Lung (tissue), 11 donors: ENCODE measurements at regions not wholly inside any gene's neighbourhood (a gene's known extent, or its start where the extent isn't known, plus 50 kb on each side); places are given as distances from the start of the nearest gene placed in this dataset.
"Not testable (repeated sequence)": the region's sequence is repeated elsewhere in the genome, so short reads cannot be mapped to it uniquely, and the experiment has no call there.

Experiments used
- ATAC-seq: fragments of 200-7000 bp; cut with Tn5 transposase; one replicate; pipeline ENCODE4 v1.9.1; 2020; ENCODE audit warnings: moderate number of reproducible peaks; ENCODE audit not compliant: insufficient read depth, low FRiP score
- DNase-seq, 3 donors: peaks; one replicate each; pipeline ENCODE4 v3.0.0-alpha.2; 2013 to 2017
- H3K27ac ChIP-seq, 2 donors: one replicate each; pipeline ENCODE4 v1.5.1; 2013; ENCODE audit warnings: mild to moderate bottlenecking in 2 of 2, moderate library complexity in 2 of 2, control low read depth in 1 of 2, inconsistent platforms in 1 of 2, low read depth in 1 of 2, low read length in 1 of 2
- H3K27me3 ChIP-seq, 3 donors: one replicate each; pipeline ENCODE4 v1.5.1; 2013; ENCODE audit warnings: low read length in 2 of 3; ENCODE audit not compliant: control insufficient read depth in 3 of 3, insufficient read depth in 3 of 3
- H3K36me3 ChIP-seq, 4 donors: one replicate each; pipeline ENCODE4 v1.5.1; 2013; ENCODE audit warnings: low read length in 4 of 4, mild to moderate bottlenecking in 1 of 4, moderate library complexity in 1 of 4; ENCODE audit not compliant: control insufficient read depth in 4 of 4, insufficient read depth in 4 of 4
- H3K4me1 ChIP-seq, 5 donors: one replicate each; pipeline ENCODE4 v1.5.1; 2013; ENCODE audit warnings: low read length in 5 of 5, mild to moderate bottlenecking in 2 of 5, moderate library complexity in 1 of 5; ENCODE audit not compliant: control insufficient read depth in 5 of 5, insufficient read depth in 5 of 5
- H3K4me3 ChIP-seq: one replicate; pipeline ENCODE4 v1.5.1; 2013; ENCODE audit warnings: mild to moderate bottlenecking, control low read depth, moderate library complexity
- H3K9ac ChIP-seq, 2 donors: one replicate each; pipeline ENCODE4 v1.5.1; 2013; ENCODE audit warnings: low read length in 2 of 2, control low read depth in 1 of 2; ENCODE audit not compliant: insufficient read depth in 1 of 2
- H3K9me3 ChIP-seq, 4 donors: one replicate each; pipeline ENCODE4 v1.5.1; 2013; ENCODE audit warnings: low read length in 3 of 4, mild to moderate bottlenecking in 1 of 4, moderate library complexity in 1 of 4; ENCODE audit not compliant: control insufficient read depth in 4 of 4, insufficient read depth in 3 of 4
- CTCF ChIP-seq: IDR thresholded peaks from 2 replicates; pipeline ENCODE4 v1.5.1; 2012; ENCODE audit warnings: mild to moderate bottlenecking; ENCODE audit errors: control extremely low read depth, extremely low read depth
- WGBS, 2 donors: extraction: QIAGEN DNeasy Blood & Tissue Kit; methylation state at CpG; one replicate each; pipeline ENCODE4 v1.1.7; 2013; 5-methylcytosine and 5-hydroxymethylcytosine counted together
- donor health status: control.
- donor health status: control.
- donor health status: Bipolar disorder and iron deficiency.
- donor health status: healthy.
- donor health status: DM: yes; HTN: yes; CAD: no.

GRCh38 chr9:115469841-115470240 is 351.9 kb upstream of the TNC start:
- no peak for ATAC-seq
- H3K9me3 ChIP-seq = peaks cover 0 to 9% (median 3%) of the 10 kb centered on the region in 4 donors
- H3K27me3 ChIP-seq = no peaks in the 10 kb centered on the region
- 88% methylated on average over 2 of the region's 2 CpGs for WGBS, 2 donors
- no peak overlapping the region for H3K27ac ChIP-seq
- H3K4me1 ChIP-seq = no peaks in the 10 kb centered on the region
- no peak overlapping the region for H3K4me3 ChIP-seq
- H3K36me3 ChIP-seq = no peaks in the 10 kb centered on the region
- H3K9ac ChIP-seq = no peak overlapping the region
- no peak for DNase-seq
- no peak for TF ChIP-seq CTCF

GRCh38 chr9:115473032-115473431 is 355.1 kb upstream of the TNC start:
- 94 to 98% methylated on average over 2 of the region's 3 CpGs for WGBS, 2 donors

GRCh38 chr9:115481769-115482168 is 363.8 kb upstream of the TNC start:
- H3K9me3 ChIP-seq = no peaks in the 10 kb centered on the region
- no peak overlapping the region for H3K4me3 ChIP-seq
- DNase-seq (no peak), ATAC-seq (no peak)
- WGBS, 2 donors = 88% methylated on average over 2 of the region's 2 CpGs
- no peaks in the 10 kb centered on the region for H3K27me3 ChIP-seq
- TF ChIP-seq CTCF = no peak
- no peak overlapping the region for H3K9ac ChIP-seq
- H3K36me3 ChIP-seq = no peaks in the 10 kb centered on the region
- no peak overlapping the region for H3K27ac ChIP-seq
- H3K4me1 ChIP-seq = no peaks in the 10 kb centered on the region

More at GRCh38 chr9:115473032-115473431, 355.1 kb upstream of the TNC start:
- not testable (repeated sequence) for H3K27ac ChIP-seq, DNase-seq, H3K4me1 ChIP-seq, H3K9me3 ChIP-seq, H3K4me3 ChIP-seq, H3K36me3 ChIP-seq, H3K9ac ChIP-seq, H3K27me3 ChIP-seq, ATAC-seq

GRCh38 chr9:115482747-115483146 is 364.8 kb upstream of the TNC start:
- H3K36me3 ChIP-seq = no peaks in the 10 kb centered on the region
- ATAC-seq (no peak), DNase-seq (no peak)
- no peak overlapping the region for H3K27ac ChIP-seq
- no peak overlapping the region for H3K9ac ChIP-seq
- 85 to 93% methylated on average over 3 of the region's 3 CpGs for WGBS, 2 donors
- no peaks in the 10 kb centered on the region for H3K4me1 ChIP-seq
- H3K4me3 ChIP-seq = no peak overlapping the region
- no peak for TF ChIP-seq CTCF
- no peaks in the 10 kb centered on the region for H3K27me3 ChIP-seq
- H3K9me3 ChIP-seq = no peaks in the 10 kb centered on the region
